CD14-positive monocyte (primary cell): ENCODE measurements at regions not wholly inside any gene's neighbourhood (a gene's known extent, or its start where the extent isn't known, plus 50 kb on each side); places are given as distances from the start of the nearest gene placed in this dataset.

Source experiments
- DNase-seq, 3 donors: peaks; one replicate each; pipeline ENCODE4 v3.0.0-alpha.2; 2011 to 2022
- H2AFZ ChIP-seq: 2 replicates; pipeline ENCODE4 v1.6.0; 2012; ENCODE audit warnings: mild to moderate bottlenecking, low read depth, low read length, inconsistent platforms; ENCODE audit not compliant: insufficient read depth, poor library complexity, severe bottlenecking
- H3K27ac ChIP-seq, 2 donors: 1 replicate in 1 of 2; 2 replicates in 1 of 2; pipeline ENCODE4 v1.5.1; 2012 to 2013; ENCODE audit warnings: low read length in 2 of 2, control low read depth in 1 of 2, inconsistent platforms in 1 of 2, low read depth in 1 of 2, mild to moderate bottlenecking in 1 of 2
- H3K27me3 ChIP-seq, 2 donors: one replicate each; pipeline versions ENCODE4 v1.6.0 to v1.6.1; 2011 to 2013; ENCODE audit warnings: low read length in 2 of 2; ENCODE audit not compliant: control insufficient read depth in 2 of 2, insufficient read depth in 2 of 2
- H3K36me3 ChIP-seq, 2 donors: replicated peaks in 1 of 2; 1 replicate in 1 of 2; 2 replicates in 1 of 2; pipeline versions ENCODE4 v1.5.1 to v1.6.1; 2012 to 2013; ENCODE audit warnings: low read length in 2 of 2, control low read depth in 1 of 2, inconsistent platforms in 1 of 2, mild to moderate bottlenecking in 1 of 2; ENCODE audit not compliant: insufficient read depth in 2 of 2, control insufficient read depth in 1 of 2
- H3K4me1 ChIP-seq, 2 donors: 1 replicate in 1 of 2; 2 replicates in 1 of 2; pipeline versions ENCODE4 v1.5.1 to v1.6.1; 2012 to 2013; ENCODE audit warnings: low read length in 2 of 2, control low read depth in 1 of 2, inconsistent platforms in 1 of 2, mild to moderate bottlenecking in 1 of 2, moderate library complexity in 1 of 2; ENCODE audit not compliant: insufficient read depth in 2 of 2, control insufficient read depth in 1 of 2
- H3K4me2 ChIP-seq: replicated peaks from 2 replicates; pipeline ENCODE3; 2012; ENCODE audit warnings: low read length, moderate library complexity, mild to moderate bottlenecking; ENCODE audit not compliant: poor library complexity, severe bottlenecking; ENCODE audit errors: extremely low read depth
- H3K4me3 ChIP-seq, 3 experiments: fragments of 200-600 bp in 1 of 3; sonication (generic) in 1 of 3; replicated peaks in 1 of 3; 1 replicate in 2 of 3; 2 replicates in 1 of 3; pipeline ENCODE4 v1.5.1; 2011 to 2013; ENCODE audit warnings: low read length in 3 of 3, mild to moderate bottlenecking in 3 of 3, control low read depth in 2 of 3, low read depth in 2 of 3, inconsistent platforms in 1 of 3, moderate library complexity in 1 of 3
- H3K79me2 ChIP-seq: 2 replicates; pipeline ENCODE4 v1.6.0; 2012; ENCODE audit warnings: mild to moderate bottlenecking, control low read depth, inconsistent platforms, low read length, moderate library complexity; ENCODE audit not compliant: insufficient read depth
- H3K9ac ChIP-seq: 2 replicates; pipeline ENCODE4 v1.6.0; 2017; ENCODE audit warnings: low read length, mild to moderate bottlenecking; ENCODE audit not compliant: insufficient read depth, poor library complexity, severe bottlenecking
- H3K9me3 ChIP-seq, 2 donors: replicated peaks in 1 of 2; 1 replicate in 1 of 2; 2 replicates in 1 of 2; pipeline versions ENCODE4 v1.5.1 to v1.6.1; 2012 to 2013; ENCODE audit warnings: low read length in 2 of 2, control low read depth in 1 of 2; ENCODE audit not compliant: control insufficient read depth in 1 of 2, insufficient read depth in 1 of 2
- H4K20me1 ChIP-seq: 2 replicates; pipeline ENCODE4 v1.6.0; 2012; ENCODE audit warnings: mild to moderate bottlenecking, low read length, control low read depth, moderate library complexity; ENCODE audit not compliant: insufficient read depth
- H3K27ac Mint-ChIP-seq, 7 donors: one replicate each; pipeline ENCODE4 v1.8.0; 2020; ENCODE audit warnings: mild to moderate bottlenecking in 7 of 7, mixed read lengths in 7 of 7, moderate library complexity in 6 of 7, inconsistent platforms in 2 of 7
- H3K27me3 Mint-ChIP-seq, 3 donors: one replicate each; pipeline ENCODE4 v1.8.0; 2021 to 2022; ENCODE audit warnings: low read depth in 3 of 3, mild to moderate bottlenecking in 3 of 3, mixed read lengths in 3 of 3, moderate library complexity in 3 of 3, inconsistent platforms in 1 of 3
- H3K36me3 Mint-ChIP-seq, 2 donors: one replicate each; pipeline ENCODE4 v1.8.0; 2020; ENCODE audit warnings: mixed read lengths in 2 of 2, inconsistent platforms in 1 of 2, mild to moderate bottlenecking in 1 of 2
- H3K4me1 Mint-ChIP-seq: one replicate; pipeline ENCODE4 v1.8.0; 2020; ENCODE audit warnings: mild to moderate bottlenecking, mixed read lengths
- H3K4me3 Mint-ChIP-seq, 2 donors: one replicate each; pipeline ENCODE4 v1.8.0; 2020; ENCODE audit warnings: mild to moderate bottlenecking in 2 of 2, mixed read lengths in 2 of 2, moderate library complexity in 1 of 2
- H3K9me3 Mint-ChIP-seq, 7 donors: one replicate each; pipeline ENCODE4 v1.8.0; 2020 to 2022; ENCODE audit warnings: mixed read lengths in 7 of 7, mild to moderate bottlenecking in 6 of 7, moderate library complexity in 6 of 7, inconsistent platforms in 2 of 7
- WGBS: methylation state at CpG from one replicate; pipeline ENCODE4 v1.1.5; 2013; ENCODE audit warnings: missing lambda C conversion rate; ENCODE audit not compliant: insufficient coverage; 5-methylcytosine and 5-hydroxymethylcytosine counted together
- intact Hi-C, 2 donors: fragments of 100-400 bp; cut with micrococcal nuclease; formaldehyde crosslinking; loops; one replicate each; pipeline versions ENCODE4 v1.15.0 to v1.15.1; 2023
- TF ChIP-seq, protein P1 (sequence below): fragments of 200-600 bp; IDR thresholded peaks from one replicate; pipeline ENCODE4 v1.8.0; 2022; ENCODE audit warnings: antibody characterized with exemption, mild to moderate bottlenecking

DNA sequence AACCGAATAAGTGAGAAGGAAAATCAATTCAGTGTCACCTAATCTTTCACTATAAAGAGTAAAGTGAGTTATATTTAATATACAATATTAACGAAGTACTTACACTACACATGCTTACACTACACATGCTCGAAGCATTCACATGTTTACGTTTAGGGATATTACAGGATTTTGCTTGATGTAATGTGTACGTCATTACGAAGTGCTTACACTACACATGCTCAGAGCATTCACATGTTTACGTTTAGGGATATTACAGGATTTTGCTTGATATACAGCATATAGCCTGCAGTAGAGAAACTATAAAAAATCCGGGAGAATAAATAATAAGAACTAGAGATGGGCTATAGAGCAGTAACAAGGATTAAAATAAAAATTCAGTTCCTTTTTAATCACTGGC lies 538.8 kb upstream of the CXADR start:
- no peak overlapping the region for H3K27ac Mint-ChIP-seq
- Histone ChIP-seq H3K9ac (no peak overlapping the region), H4K20me1 (no peaks in the 10 kb centered on the region), H3K79me2 (no peaks in the 10 kb centered on the region), H3K36me3 (no peaks in the 10 kb centered on the region), H3K4me3 (no peak overlapping the region), H3K27me3 (no peaks in the 10 kb centered on the region), H2AFZ (no peak overlapping the region), H3K27ac (no peak overlapping the region), H3K4me2 (no peak overlapping the region), H3K4me1 (no peaks in the 10 kb centered on the region), H3K9me3 (peaks cover 0 to 7% of the 10 kb centered on the region in 2 donors)
- DNase-seq, result no peak
- no peaks in the 10 kb centered on the region for H3K27me3 Mint-ChIP-seq
- peaks cover 0 to 7% (median 4%) of the 10 kb centered on the region in 7 donors for H3K9me3 Mint-ChIP-seq
- TF ChIP-seq, protein P1, sequence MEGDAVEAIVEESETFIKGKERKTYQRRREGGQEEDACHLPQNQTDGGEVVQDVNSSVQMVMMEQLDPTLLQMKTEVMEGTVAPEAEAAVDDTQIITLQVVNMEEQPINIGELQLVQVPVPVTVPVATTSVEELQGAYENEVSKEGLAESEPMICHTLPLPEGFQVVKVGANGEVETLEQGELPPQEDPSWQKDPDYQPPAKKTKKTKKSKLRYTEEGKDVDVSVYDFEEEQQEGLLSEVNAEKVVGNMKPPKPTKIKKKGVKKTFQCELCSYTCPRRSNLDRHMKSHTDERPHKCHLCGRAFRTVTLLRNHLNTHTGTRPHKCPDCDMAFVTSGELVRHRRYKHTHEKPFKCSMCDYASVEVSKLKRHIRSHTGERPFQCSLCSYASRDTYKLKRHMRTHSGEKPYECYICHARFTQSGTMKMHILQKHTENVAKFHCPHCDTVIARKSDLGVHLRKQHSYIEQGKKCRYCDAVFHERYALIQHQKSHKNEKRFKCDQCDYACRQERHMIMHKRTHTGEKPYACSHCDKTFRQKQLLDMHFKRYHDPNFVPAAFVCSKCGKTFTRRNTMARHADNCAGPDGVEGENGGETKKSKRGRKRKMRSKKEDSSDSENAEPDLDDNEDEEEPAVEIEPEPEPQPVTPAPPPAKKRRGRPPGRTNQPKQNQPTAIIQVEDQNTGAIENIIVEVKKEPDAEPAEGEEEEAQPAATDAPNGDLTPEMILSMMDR, result no peak
- intact Hi-C loops, result no loop called here
- no peaks in the 10 kb centered on the region for H3K36me3 Mint-ChIP-seq
- no peaks in the 10 kb centered on the region for H3K4me1 Mint-ChIP-seq
- no peak overlapping the region for H3K4me3 Mint-ChIP-seq
- WGBS, result no CpG with 5 or more reads among the region's 8 CpGs

DNA sequence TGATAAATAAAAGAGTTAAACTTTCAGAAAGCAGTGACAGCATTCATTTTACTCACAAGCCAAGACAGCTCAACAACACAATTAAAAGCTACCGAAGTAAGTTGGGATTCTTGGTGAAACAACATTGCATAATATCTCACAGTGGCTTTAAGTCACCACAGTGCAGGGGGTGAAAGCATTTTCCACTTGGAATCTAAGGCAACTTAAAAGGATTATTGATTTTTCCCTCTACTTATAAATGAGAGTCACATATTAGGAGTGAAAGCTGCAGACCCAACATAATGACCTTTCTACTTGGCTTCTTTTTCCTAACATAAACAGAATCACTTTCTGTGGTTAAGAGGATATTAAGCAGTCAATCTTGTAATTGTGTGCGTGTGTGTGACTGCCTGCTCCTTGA lies 536.6 kb upstream of the CXADR start:
- TF ChIP-seq, protein P1, result no peak
- Histone ChIP-seq H3K9me3 (peaks cover 0 to 7% of the 10 kb centered on the region in 2 donors), H3K4me2 (no peak overlapping the region), H2AFZ (no peak overlapping the region), H3K79me2 (no peaks in the 10 kb centered on the region), H3K4me3 (no peak overlapping the region), H4K20me1 (no peaks in the 10 kb centered on the region), H3K27ac (no peak overlapping the region), H3K36me3 (no peaks in the 10 kb centered on the region), H3K4me1 (no peaks in the 10 kb centered on the region), H3K9ac (no peak overlapping the region), H3K27me3 (no peaks in the 10 kb centered on the region)
- Mint-ChIP-seq H3K27me3 (no peaks in the 10 kb centered on the region), H3K36me3 (no peaks in the 10 kb centered on the region), H3K4me1 (no peaks in the 10 kb centered on the region), H3K4me3 (no peak overlapping the region), H3K9me3 (peaks cover 0 to 5% (median 4%) of the 10 kb centered on the region in 7 donors), H3K27ac (no peak overlapping the region)
- intact Hi-C loops, result no loop called here
- no peak for DNase-seq
- WGBS, result no CpG with 5 or more reads among the region's 2 CpGs
